SK-N-SH treated with all-trans-retinoic acid at 6 μM for 48 hours (cell line): ENCODE measurements at regions not wholly inside any gene's neighbourhood (a gene's known extent, or its start where the extent isn't known, plus 50 kb on each side); places are given as distances from the start of the nearest gene placed in this dataset.

ENCODE experiments used
- CREB5 ChIP-seq: fragments of 250-450 bp; sonication (Bioruptor Pico); IDR thresholded peaks from 2 replicates; pipeline ENCODE4 v1.5.1; 2020; ENCODE audit warnings: low read depth, mild to moderate bottlenecking, moderate library complexity
- CSDC2 ChIP-seq: fragments of 250-450 bp; sonication (Bioruptor Pico); IDR thresholded peaks from 2 replicates; pipeline ENCODE4 v1.5.0; 2020; ENCODE audit warnings: mild to moderate bottlenecking, moderate library complexity
- ESRRG ChIP-seq: fragments of 250-450 bp; sonication (Bioruptor Pico); IDR thresholded peaks from 2 replicates; pipeline ENCODE4 v1.6.1; 2021; ENCODE audit warnings: mild to moderate bottlenecking
- GLIS3 ChIP-seq: fragments of 250-450 bp; sonication (Bioruptor Pico); IDR thresholded peaks from 2 replicates; pipeline ENCODE4 v1.5.0; 2020; ENCODE audit warnings: mild to moderate bottlenecking, moderate library complexity
- OSR1 ChIP-seq: fragments of 250-450 bp; sonication (Bioruptor Pico); IDR thresholded peaks from 2 replicates; pipeline ENCODE4 v1.8.0; 2022; ENCODE audit warnings: moderate library complexity, mild to moderate bottlenecking, inconsistent platforms
- RARB ChIP-seq: fragments of 250-450 bp; sonication (Bioruptor Pico); IDR thresholded peaks from 2 replicates; pipeline ENCODE4 v1.8.0; 2021; ENCODE audit warnings: mild to moderate bottlenecking, moderate library complexity
- TSHZ2 ChIP-seq: fragments of 250-450 bp; sonication (Bioruptor Pico); IDR thresholded peaks from 2 replicates; pipeline ENCODE4 v1.5.0; 2020; ENCODE audit warnings: mild to moderate bottlenecking, moderate library complexity
- ZC3H10 ChIP-seq: fragments of 250-450 bp; sonication (Bioruptor Pico); IDR thresholded peaks from 2 replicates; pipeline ENCODE4 v1.5.1; 2021; ENCODE audit warnings: mild to moderate bottlenecking, moderate library complexity
- ZFP3 ChIP-seq: fragments of 250-450 bp; sonication (Bioruptor Pico); IDR thresholded peaks from 2 replicates; pipeline ENCODE4 v1.5.0; 2020; ENCODE audit warnings: mild to moderate bottlenecking, moderate library complexity
- ZNF8 ChIP-seq: fragments of 450-650 bp; formaldehyde crosslinking; IDR thresholded peaks from 2 replicates; pipeline ENCODE4 v1.5.0; 2020; ENCODE audit warnings: mild to moderate bottlenecking, moderate library complexity
- TF ChIP-seq, protein P1 (sequence below): fragments of 250-450 bp; sonication (Bioruptor Pico); IDR thresholded peaks from 2 replicates; pipeline ENCODE4 v1.8.0; 2020; ENCODE audit warnings: mild to moderate bottlenecking, moderate library complexity, borderline replicate concordance

- TF ChIP-seq RARB, result no peak
- TF ChIP-seq ZFP3 (CRISPR knock-in tag), result no peak
- no peak for TF ChIP-seq CSDC2 (CRISPR knock-in tag)
- TF ChIP-seq, protein P1, sequence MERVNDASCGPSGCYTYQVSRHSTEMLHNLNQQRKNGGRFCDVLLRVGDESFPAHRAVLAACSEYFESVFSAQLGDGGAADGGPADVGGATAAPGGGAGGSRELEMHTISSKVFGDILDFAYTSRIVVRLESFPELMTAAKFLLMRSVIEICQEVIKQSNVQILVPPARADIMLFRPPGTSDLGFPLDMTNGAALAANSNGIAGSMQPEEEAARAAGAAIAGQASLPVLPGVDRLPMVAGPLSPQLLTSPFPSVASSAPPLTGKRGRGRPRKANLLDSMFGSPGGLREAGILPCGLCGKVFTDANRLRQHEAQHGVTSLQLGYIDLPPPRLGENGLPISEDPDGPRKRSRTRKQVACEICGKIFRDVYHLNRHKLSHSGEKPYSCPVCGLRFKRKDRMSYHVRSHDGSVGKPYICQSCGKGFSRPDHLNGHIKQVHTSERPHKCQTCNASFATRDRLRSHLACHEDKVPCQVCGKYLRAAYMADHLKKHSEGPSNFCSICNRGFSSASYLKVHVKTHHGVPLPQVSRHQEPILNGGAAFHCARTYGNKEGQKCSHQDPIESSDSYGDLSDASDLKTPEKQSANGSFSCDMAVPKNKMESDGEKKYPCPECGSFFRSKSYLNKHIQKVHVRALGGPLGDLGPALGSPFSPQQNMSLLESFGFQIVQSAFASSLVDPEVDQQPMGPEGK (CRISPR knock-in tag), result no peak
- no peak for TF ChIP-seq GLIS3 (CRISPR knock-in tag)
- TF ChIP-seq ZNF8 (CRISPR knock-in tag), result no peak
- TF ChIP-seq CREB5 (CRISPR knock-in tag), result no peak
- TF ChIP-seq ESRRG (CRISPR knock-in tag), result no peak
- TF ChIP-seq OSR1 (CRISPR knock-in tag), result no peak
- TF ChIP-seq ZC3H10 (CRISPR knock-in tag), result no peak
- TF ChIP-seq TSHZ2, result no peak
Measured at GRCh38 chr16:64280317-64280716, 841.5 kb downstream of the CDH11 start.
